NCI-H510A treated with DMSO at 0.1 percent for 48 hours (cell line): ENCODE measurements at regions not wholly inside any gene's neighbourhood (a gene's known extent, or its start where the extent isn't known, plus 50 kb on each side); places are given as distances from the start of the nearest gene placed in this dataset.

Source experiments
- DNase-seq: peaks from one replicate; lab custom pipeline; 2025; lab: John Stamatoyannopoulos, UW

GRCh38 chr11:86119906-86120305 is 51.0 kb upstream of the PICALM start:
- no peak for DNase-seq

GRCh38 chr11:86119077-86119476 is 50.2 kb upstream of the PICALM start:
- DNase-seq: no peak
